HCT116 (cell line): ENCODE measurements at regions not wholly inside any gene's neighbourhood (a gene's known extent, or its start where the extent isn't known, plus 50 kb on each side); places are given as distances from the start of the nearest gene placed in this dataset.

Experiments used
- CEBPB ChIP-seq: IDR thresholded peaks from 2 replicates; pipeline ENCODE4 v1.6.1; 2012; ENCODE audit warnings: low read depth
- CTCF ChIP-seq, 3 experiments: fragments of 200-600 bp in 1 of 3; sonication (generic) in 1 of 3; IDR thresholded peaks in 2 of 3; conservative IDR thresholded peaks in 1 of 3; 2 replicates each; pipeline ENCODE4 v1.5.1; 2012 to 2017; ENCODE audit warnings: low read depth in 2 of 3, low read length in 2 of 3, antibody characterized with exemption in 1 of 3, borderline replicate concordance in 1 of 3, control low read depth in 1 of 3, mild to moderate bottlenecking in 1 of 3, mixed read lengths in 1 of 3, mixed run types in 1 of 3, moderate library complexity in 1 of 3; ENCODE audit not compliant: insufficient read depth in 1 of 3
- EGR1 ChIP-seq: IDR thresholded peaks from 2 replicates; pipeline ENCODE4 v1.6.1; 2012; ENCODE audit warnings: low read depth
- ELF1 ChIP-seq: IDR thresholded peaks from 2 replicates; pipeline ENCODE4 v1.6.1; 2012; ENCODE audit warnings: low read depth, borderline replicate concordance
- EZH2 ChIP-seq: fragments of 200-600 bp; sonication (generic); IDR thresholded peaks from 2 replicates; pipeline ENCODE4 v1.6.1; 2017; ENCODE audit warnings: antibody characterized with exemption, mixed run types
- FOSL1 ChIP-seq: IDR thresholded peaks from 2 replicates; pipeline ENCODE4 v1.6.1; 2012; ENCODE audit warnings: low read depth
- MAX ChIP-seq: IDR thresholded peaks from 2 replicates; pipeline ENCODE4 v1.6.1; 2012
- POLR2A ChIP-seq: IDR thresholded peaks from 2 replicates; pipeline ENCODE4 v1.7.0; 2011; ENCODE audit warnings: borderline replicate concordance; ENCODE audit not compliant: insufficient read depth, insufficient read length; ENCODE audit errors: extremely low read depth
- POLR2AphosphoS5 ChIP-seq: IDR thresholded peaks from 2 replicates; pipeline ENCODE4 v1.6.1; 2011; ENCODE audit warnings: mild to moderate bottlenecking, low read depth, low read length, moderate library complexity
- SIN3A ChIP-seq: IDR thresholded peaks from 2 replicates; pipeline ENCODE4 v1.6.1; 2012; ENCODE audit warnings: low read depth
- ZNF274 ChIP-seq: fragments of 200-500 bp; sonication (Bioruptor generic); IDR thresholded peaks from 2 replicates; pipeline ENCODE4 v1.6.1; 2014; ENCODE audit warnings: mild to moderate bottlenecking, low read depth, low read length, inconsistent platforms

DNA sequence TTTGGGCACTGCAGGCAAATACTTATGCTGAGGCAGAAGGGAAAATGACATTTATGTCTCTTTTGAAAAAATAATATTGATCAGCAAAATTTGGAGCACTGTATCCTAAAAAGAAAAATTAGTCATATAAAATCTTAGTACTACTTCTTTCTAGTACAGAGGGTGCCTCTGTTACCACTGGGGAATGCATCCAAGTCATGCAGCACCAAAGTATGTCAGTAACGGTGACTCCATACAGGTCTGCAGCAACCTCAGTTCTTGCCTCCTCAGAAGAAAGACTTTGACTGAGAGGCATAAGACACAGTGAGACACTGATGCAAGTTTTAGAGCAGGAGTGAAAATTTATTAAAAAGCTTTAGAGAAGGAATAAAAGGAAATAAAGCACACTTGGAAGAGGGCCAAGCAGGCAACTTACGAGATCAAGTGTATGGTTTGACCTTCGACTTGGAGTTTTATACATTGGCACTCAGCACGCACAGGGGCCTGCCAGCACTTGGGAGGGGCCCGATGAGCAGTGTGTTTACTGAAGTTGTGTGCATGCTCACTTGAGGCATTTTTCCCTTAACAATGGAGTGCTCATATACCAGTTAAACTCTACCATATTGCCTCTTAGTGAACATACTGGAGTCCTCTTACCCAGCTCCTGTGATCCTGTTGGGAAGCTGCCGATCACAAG, 1244.8 kb downstream of the EPHA7 start:
- TF ChIP-seq EZH2, result no peak
- no peak for TF ChIP-seq CTCF (IDR thresholded peaks at IDR 0.05 in 2 of 3, conservative IDR thresholded peaks at IDR 0.05 in 1 of 3; ENCODE audit: borderline replicate concordance in 1 of 3, insufficient read depth in 1 of 3, low read depth in 2 of 3, low read length in 2 of 3)
- TF ChIP-seq MAX, result no peak
- TF ChIP-seq SIN3A, result no peak
- no peak for TF ChIP-seq POLR2AphosphoS5
- TF ChIP-seq POLR2A, result no peak
- TF ChIP-seq FOSL1, result no peak
- TF ChIP-seq EGR1, result no peak
- no peak for TF ChIP-seq CEBPB
- no peak for TF ChIP-seq ELF1
- TF ChIP-seq ZNF274, result no peak
